DOHH2 (cell line): ENCODE measurements at regions not wholly inside any gene's neighbourhood (a gene's known extent, or its start where the extent isn't known, plus 50 kb on each side); places are given as distances from the start of the nearest gene placed in this dataset.

Source experiments
- CTCF ChIP-seq: fragments of 200-600 bp; sonication (generic); IDR thresholded peaks from one replicate; pipeline ENCODE4 v1.5.1; 2014; ENCODE audit warnings: antibody characterized with exemption, mild to moderate bottlenecking, low read depth, low read length; ENCODE audit not compliant: poor library complexity, severe bottlenecking
- EZH2phosphoT487 ChIP-seq: fragments of 200-600 bp; sonication (generic); IDR thresholded peaks from 2 replicates; pipeline ENCODE4 v1.6.1; 2017; ENCODE audit warnings: borderline replicate concordance, mild to moderate bottlenecking, antibody characterized with exemption, low read length, moderate library complexity, mixed read lengths

- TF ChIP-seq CTCF (no peak), EZH2phosphoT487 (no peak)
Observed at GRCh38 chr5:4042311-4042710, 446.7 kb downstream of the IRX1 start.
